COLO668 (cell line): ENCODE measurements at regions not wholly inside any gene's neighbourhood (a gene's known extent, or its start where the extent isn't known, plus 50 kb on each side); places are given as distances from the start of the nearest gene placed in this dataset.
"Not testable (repeated sequence)": the region's sequence is repeated elsewhere in the genome, so short reads cannot be mapped to it uniquely, and the experiment has no call there.

Source experiments
- DNase-seq: peaks from one replicate; lab custom pipeline; 2025; ENCODE audit not compliant: unreplicated experiment; lab: John Stamatoyannopoulos, UW

DNA sequence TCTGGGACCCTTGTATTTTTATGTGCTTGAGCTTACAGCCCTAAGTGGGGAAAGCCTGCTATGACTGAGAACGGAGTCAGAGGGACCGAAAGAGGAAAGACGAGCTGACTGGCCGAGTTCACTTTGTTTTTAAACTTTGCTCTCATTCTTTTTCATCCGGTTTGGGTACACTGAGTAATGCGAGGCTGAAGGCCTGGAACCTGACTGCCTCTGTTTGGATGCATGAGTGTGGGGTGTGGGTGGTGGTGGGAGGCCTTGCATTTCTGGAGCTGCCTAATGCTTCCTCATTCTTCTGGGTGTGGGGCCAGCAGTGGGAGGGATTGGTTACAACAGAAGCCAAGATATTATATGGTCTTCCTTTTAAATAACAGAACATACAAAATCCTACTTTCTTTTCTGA is 155.5 kb downstream of the BUB3 start:
- DNase-seq = no peak

DNA sequence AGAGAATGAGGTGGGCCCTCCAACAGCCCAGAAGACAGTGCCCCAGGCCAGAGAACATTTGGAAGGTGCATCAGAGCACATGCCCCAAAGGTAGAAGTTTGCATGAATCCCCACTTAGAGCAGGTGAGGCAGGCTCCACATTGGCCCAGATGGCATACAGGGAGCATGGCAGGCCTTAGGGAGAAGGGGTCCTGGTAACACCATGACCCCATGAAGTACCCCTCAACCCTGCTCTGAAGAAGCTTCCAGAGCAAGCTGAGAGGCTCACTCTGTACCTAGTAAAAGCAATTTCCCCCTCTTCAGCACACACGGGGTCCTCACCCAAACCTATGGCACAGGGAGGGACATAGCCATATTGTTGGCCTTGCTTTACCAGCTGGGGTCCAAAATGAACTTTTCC is 162.6 kb downstream of the BUB3 start:
- no peak for DNase-seq

DNA sequence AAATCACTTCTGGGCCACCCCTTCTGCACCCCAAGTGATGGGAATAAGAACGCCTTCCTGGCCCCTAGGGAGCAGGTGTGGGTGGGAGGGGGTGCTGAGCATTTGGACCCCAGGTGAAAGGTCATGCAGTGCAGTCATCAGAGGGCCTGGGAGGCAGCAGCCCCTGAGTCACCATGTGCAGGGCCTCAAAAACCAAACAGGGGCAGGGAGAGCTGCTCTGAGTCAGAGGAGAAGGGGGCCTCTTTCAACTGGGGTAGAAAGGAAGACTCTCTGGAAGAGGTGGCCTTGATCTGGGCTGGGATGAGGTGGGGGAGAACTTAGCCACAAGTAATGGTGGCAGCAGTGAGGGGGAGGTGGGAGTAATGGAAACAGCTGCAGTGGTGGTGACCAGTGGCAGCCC is 164.3 kb downstream of the BUB3 start:
- DNase-seq = no peak

DNA sequence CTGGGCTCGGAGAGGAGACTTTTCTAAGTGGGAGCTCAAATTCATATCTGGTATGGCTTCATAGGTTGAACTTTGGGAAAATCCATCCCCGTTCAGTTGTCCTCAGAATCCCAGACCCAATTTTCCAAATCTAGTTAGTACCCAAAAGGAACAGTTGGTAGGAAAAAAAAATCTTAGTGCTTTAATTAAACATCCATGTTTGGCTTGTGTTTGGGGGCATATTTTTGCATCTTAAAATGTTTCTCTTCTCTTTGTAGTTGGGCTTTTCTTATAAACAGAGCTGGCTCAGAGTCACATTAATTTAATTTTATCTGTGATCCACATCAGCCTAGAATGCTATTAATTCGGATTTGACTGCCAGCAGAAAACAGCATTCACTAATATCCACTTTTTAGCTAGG is 165.9 kb downstream of the BUB3 start:
- no peak for DNase-seq

DNA sequence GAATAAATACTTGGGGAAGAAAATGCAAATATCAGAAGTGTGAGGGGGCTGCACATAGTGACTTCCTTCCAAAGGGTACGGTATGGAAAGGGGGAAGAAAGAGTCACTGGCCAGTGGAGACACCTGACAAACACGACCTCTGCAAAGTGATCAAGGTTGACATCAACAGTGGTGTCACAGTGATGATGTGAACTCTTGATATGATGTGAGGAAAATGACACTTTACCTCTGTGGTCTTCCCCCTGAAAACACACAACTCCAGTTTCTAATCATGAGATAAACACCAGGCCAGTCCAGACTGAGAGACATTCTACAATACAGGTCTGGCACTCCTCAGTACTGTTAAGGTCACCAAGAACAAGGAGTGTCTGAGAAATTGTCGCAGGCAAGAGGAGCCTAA is 169.7 kb downstream of the BUB3 start:
- no peak for DNase-seq

DNA sequence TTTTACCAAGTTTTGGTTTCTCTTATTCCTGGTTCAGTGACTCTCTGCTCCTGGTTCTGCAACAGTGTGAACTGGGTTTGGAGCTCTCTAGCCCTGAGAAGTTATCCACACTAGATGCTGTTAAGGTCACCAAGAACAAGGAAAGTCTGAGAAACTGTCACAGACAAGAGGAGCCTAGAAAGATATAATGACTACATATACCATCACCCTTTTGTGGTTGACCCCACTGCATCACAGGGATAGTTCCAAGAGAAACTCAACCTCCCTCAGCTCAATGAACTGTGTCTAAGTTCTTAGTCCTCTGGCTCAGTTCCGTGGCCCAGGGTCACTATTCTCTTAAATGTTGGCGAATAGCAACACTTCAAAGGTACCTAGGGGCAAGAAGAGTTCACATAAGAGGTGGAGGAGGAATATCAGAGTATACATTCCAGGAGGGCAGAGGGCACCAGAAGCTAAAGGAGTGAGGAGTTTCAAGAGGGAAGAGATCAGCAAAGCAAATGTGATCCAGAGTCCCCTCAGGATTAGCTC is 171.5 kb downstream of the BUB3 start:
- no peak for DNase-seq

DNA sequence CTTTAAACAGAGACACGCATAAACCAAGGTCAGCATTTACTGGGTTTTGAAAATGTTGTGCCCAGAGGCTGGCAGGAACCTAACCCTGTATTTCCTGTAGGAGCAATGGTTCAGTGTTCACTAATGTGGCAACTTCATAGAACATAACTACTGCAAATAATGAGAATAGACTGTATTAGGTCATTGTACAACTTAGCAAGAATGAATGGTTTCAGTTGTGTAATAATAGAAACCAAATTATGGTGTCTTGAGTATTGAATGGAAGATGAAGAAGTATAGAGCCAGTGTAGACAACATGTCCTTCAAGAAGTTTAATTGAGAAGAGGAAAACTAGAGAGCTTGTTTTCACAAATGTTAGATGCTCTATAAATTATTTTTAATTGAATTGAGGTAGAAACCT is 172.5 kb downstream of the BUB3 start:
- DNase-seq = no peak

DNA sequence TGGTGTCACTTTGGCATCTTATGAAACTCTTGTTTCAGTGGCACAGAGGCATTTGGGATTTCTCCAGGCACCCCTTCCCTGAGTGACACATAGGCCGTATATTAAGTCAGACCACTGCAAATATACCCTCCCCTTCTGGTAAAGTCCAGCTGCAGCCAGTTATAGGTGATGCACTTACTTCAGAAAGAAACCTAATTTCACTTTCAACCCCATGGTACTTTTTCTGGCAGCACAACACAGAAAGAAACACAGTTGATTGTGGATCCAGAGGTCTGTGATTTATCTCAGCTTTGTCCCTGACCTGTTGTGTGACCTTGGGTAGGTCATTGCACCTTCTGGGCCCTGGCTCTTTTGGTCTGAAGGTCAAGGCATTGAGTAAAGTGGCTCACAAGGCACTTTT is 173.2 kb downstream of the BUB3 start:
- DNase-seq = no peak

DNA sequence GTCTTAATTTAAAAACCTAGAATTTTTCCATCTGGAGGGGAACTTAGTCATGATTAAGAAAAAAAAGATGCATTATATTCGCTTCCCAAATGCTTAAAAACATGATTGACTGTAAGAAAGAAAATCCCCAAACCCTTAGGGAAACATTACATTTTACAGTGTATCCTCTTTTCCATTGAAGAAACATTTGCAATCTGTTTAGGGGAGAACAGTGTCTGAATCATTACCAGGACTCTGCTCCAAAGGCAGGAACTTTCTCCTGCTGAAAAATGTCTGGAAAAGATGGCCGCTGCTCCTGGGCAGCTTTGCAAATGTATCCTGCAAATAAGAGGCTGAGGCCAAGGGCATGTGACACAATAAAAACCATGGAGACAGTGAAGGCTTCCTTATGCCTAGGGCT is 173.7 kb downstream of the BUB3 start:
- no peak for DNase-seq

DNA sequence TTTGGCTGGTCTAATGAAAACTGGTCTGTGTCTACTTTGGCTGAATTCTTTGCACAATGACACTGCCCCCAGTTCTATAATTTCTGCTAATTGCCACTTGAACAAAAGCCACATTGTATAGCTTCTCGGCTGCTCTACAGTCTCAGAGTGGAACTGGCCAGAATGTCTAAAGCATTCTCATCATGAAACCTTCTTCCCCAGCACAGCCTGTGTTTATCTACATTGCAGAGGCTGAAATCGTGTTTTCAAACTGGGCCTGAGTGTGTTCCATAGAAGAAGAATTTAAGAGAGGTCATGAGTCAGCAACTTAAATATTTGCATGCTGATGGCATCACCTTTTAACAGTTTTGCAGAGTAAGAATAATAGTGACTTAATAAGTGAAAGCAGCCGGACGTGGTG is 177.2 kb downstream of the BUB3 start:
- DNase-seq = no peak

DNA sequence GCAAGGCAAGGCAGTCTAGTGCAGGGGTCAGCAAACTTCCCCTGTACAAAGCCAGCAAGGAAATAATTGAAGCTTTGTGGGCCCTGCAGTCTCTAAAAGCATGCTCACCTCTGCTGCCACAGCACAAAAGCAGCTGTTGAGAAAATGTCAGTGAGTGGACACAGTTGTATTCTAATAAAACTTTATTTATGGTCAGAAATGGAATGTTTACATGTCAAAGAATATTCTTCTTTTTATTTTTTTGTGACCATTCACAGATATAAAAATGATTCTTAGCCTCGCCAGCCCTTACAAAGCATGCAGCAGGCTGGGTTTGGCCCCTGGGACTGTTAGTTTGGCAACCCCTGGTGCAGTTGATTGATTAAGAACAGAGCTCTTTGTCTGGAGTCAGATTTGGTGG is 192.4 kb downstream of the BUB3 start:
- no peak for DNase-seq

DNA sequence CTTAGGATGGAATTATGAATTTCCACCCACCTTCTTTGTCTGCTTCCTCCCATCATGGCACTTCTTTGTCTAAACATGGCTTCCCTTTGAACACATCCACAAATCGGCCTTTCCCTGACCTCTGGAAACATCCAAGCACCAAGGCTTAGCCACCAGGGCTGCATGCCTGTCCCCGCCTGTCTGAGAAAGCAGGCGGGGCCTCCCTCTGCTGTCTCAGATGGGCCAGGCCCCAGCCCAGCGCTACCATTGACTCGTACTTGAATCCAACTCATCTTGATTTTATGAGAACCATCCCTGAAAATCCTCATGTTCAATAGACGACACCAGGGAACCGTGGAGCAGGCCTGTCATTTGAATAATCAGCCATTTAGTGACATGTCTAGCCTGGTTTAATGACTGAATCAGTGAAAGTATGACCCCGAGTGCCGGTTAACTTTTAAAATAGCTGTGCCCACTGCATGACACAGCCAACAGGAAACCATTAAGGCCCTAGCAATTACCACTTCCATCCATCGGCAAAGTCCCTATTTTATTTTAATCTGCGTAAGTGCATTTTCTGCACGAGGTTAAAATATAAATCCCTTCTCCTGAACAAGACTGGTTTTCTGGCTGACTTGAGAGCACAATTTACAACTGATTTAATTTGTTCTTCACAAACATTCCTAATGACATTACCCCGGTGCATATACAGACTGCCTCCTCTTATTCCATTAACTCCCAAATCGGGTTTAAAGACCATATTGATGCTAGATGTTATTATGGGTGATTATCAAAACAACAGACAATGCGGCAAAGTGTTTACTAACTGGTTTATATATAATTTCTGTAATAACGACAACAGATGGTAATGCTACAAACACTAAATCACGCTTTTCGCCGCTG is 194.7 kb downstream of the BUB3 start:
- no peak for DNase-seq

DNA sequence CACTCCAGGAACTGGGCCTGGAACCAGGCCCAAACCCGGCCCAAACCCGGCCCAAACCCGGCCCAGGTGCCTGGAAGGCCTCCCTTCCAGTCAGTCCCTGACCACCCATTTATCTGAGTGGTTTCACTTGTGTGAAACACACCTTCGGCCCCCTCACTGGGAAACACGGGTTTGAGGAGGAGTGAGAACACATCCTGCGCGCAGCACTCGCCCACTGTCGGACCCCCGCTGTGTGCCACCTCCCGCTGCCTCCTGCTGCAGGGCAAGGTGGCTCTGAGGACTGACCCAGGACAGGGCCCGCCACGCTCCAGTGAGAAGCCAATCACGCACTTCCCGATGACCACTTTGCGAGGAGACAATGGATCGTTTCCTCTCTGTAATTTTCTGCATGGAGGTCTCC is 197.5 kb downstream of the BUB3 start:
- no peak for DNase-seq

DNA sequence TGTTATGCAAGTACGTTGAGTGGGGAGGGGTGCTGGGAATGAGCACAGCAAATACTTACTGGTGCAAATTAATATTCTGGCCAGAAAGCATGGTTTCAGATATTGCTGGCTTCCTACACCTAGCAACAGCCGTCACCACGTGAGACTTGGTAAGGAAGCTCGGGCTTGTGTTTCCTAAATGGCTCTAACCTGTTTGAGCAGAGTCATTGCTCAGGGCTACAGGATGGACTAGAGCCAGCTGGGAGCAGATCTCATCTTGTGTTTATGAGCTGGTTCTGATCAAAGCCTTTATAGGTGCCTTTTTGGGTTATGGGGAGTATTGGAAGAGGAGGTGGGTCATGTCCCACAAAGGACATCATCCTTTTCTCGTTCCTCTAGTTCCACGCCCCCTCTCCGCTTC is 200.3 kb downstream of the BUB3 start:
- no peak for DNase-seq

DNA sequence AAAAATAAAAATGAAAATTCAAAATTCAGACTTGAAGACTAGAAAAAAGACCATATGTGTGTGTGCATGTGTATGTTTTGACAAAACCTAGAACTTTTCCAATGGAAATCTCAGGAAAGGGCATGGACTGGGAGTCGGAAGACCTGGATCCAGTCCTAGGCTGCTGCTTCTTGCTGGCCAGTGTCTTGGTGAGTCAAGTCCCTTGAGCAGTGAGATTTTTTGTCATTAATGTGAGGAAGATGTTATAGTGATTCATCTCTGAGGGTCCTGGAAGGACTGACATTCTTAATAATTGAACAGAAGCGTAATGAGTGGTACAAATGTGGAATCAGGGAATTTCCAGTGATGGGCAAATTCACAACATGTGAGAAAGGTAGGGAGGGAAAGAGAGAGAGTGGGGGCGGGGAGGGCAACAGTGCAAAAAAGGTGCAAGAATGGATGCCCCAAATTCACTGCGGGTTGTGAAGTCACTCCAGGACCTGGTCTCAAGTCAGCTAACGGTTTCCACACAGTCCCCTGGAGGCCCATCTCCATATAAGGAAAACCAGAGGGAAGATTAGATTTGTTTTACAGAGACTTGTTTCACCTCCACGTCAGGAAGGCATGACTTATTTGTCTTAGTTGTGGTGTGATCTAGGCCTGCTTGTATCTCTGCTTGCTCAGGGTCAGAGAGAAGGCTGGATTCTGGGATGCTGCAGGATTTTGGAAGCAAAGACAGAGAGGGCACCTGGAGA is 201.7 kb downstream of the BUB3 start:
- no peak for DNase-seq

DNA sequence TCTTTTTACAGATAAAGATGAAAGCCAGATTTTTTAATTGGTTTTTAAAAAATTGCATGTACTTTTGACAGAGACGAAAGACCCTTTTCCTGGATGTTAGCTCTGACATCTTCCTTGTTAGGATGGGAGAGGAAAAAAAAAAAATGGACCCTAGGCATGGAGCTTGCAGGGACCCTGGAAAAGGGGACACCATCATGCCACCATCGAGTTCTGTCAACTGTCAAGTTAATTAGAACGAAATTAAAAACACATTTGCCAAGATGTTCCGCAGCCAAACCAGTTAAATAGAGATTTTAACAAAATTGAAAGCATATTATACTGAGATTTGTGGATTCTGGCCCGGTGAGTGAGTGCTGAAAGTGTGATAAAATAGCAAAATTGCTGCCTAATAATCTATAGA is 202.6 kb downstream of the BUB3 start:
- no peak for DNase-seq

DNA sequence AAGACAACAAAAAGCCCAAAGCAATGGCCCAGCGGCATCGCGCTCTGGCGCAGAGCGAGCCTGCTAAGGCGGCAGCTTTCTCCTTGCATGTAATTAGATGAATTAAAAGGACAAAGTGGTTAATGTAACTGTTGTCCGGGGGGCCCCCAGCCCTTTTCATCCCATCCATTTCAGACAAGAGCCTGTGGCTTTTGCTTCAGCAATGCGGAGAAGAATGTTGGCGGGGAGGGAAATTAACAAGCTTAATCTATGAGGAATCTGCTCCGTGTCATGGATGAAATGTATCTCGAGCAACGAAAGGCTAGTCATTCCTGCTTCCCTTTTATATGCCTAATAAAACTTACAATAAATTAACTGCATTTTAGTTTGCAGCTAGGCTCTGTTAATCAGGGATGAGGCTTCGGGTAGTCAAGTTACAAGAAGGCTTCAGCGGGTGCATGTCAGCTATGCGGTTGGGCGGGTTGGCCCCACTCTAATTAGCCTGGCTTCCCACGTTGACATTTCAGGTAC is 203.3 kb downstream of the BUB3 start:
- DNase-seq = no peak

DNA sequence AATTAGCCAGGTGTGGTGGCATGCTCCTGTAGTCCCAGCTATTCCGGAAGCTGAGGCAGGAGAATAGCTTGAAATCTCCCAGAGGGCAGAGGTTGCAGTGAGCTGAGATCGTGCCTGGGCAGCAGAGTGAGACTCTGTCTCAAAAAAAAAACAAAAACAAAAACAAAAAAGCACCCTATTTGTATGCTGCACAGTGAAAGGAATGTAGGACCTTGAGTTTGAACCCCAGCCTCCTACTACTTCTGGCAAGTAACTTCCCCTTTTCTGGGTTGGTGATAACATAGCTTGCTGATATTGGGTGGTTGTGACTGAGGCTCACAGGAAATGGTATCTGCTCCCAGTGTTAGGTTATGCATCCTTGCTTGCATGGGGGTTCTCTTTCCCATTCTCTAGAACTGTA is 205.3 kb downstream of the BUB3 start:
- no peak for DNase-seq

DNA sequence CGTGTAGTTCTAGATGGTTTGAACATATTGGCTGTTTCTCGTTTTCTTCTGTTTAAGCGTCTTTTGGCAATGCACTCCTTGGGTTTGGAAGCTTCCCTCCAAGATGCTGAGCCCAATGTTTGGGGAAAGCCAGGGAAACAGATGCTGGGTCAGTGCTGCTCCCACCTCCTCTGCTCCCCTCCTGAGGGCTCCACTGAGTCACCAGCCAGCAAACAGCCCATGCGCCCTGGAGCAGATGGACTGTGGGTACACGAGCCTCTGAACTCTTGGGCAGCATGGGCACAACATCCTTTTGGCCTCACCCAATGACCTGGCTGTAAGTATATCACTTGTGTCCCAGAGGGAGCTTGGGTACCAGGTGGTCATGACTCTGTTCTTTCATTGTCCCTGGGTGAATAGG is 207.6 kb downstream of the BUB3 start:
- no peak for DNase-seq

DNA sequence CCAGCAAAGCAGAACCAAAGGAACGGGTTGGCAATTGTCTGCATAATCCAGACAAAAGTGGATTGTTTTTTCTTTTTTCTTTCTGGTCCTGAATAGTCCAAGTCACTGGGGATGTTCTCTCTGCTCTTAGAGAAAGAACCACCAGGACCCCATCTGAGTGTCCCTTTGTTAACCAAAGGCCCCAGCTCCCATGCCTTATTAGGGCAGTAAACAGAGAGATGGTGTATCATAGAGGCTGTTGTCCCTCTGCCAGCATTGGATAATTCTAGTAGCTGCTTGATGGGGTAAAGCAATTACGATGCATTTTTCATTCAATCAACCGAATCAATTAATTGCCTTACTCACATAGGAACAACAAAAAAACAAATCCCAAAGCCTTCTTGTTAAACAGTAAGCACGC is 213.0 kb downstream of the BUB3 start:
- DNase-seq = no peak

DNA sequence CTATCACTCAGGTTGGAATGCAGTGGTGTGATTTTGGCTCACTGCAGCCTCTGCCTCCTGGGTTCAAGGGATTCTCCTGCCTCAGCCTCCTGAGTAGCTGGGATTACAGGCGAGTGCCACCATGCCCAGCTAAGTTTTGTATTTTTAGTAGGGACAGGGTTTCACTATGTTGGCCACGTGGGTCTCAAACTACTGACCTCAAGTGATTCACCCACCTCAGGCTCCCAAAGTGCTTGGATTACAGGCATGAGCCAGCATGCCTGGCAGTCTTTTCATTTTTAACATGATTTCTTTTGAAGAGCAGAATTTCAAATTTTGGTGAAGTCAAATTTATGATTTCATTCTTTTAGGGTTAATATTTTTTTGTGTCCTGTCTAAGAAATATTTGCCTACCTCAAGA is 217.4 kb downstream of the BUB3 start:
- DNase-seq = not testable (repeated sequence)

DNA sequence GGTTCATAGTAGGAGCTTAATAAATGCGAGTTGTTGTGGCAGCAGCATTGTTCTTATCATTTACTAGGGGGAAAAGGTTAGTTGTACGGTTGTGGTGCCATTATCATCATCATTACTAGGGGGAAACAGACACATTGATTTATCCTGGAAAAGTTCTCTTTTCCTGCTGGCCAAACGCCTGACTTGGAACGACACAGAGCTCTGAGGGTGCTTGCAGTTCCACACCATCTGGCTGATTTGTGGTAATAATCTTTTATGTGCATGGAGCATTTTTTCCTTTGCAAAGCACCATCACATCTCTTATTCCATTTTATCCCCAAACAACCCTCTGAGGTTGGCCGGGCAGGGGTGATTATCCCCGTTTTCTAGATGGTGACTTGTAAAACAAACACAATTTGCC is 219.4 kb downstream of the BUB3 start:
- no peak for DNase-seq
